ENCODE measurements at regions not wholly inside any gene's neighbourhood (a gene's known extent, or its start where the extent isn't known, plus 50 kb on each side); places are given as distances from the start of the nearest gene placed in this dataset.
"Not testable (repeated sequence)": the region's sequence is repeated elsewhere in the genome, so short reads cannot be mapped to it uniquely, and the experiment has no call there.

GRCh38 chr12:63508543-63508942, 159.8 kb downstream of the DPY19L2 start:
- DNase-seq: no peak

DNA sequence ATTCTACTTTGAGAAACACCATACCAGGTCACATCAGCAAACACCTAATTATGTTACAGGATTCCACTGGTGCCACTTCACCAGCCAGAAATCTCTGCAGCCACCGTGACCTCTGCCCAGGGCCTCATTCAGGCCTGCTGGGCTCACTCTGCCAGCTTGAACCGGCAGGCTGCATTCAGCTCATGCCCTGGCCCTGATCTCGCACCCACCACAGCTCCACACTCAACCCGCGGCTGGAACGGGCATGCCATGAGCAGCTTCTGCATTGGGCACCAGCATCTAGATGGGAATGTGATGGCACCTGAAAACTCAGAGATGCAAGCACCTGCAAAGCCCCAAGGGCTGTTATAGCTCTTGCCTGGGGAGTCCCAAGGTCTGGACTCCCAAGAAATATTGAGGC, 168.7 kb downstream of the DPY19L2 start:
- no peak for DNase-seq

DNA sequence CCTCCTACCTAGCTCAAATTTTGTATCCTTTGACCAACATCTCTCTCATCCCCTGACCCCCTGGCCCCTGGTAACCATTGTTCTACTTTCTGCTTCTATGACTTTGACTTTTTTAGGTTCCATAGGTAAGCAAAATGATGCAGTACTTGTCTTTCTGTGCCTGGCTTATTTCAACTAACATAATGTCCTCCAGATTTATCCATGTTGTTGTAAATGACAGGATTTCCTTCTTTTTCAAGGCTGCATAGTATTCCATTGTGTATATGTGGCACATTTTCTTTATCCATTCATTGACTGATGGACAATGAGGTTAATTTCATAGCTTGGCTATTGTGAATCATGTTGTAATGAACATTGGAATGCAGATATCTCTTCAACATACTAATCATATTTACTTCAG, 170.1 kb downstream of the DPY19L2 start:
- no peak for DNase-seq

GRCh38 chr12:63496654-63497053, 171.6 kb downstream of the DPY19L2 start:
- no peak for DNase-seq

DNA sequence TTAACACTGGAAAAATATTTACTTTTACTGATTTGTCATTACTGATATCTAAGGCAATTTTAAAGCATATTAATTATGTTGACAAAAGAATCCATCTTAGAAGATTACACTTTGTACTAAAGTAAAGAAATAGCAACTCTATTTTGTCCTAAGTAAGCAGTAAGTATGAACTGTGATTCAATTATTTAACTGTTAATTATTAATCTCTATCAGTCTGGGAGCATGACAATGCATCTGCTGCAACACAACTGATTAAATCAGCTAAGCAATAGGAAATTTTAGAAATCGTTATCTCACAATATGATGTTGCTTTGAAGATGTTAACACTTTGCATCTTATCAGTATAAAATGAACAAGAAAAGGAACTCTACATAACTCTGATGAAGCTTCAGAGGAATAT, 172.3 kb downstream of the DPY19L2 start:
- DNase-seq: no peak

GRCh38 chr12:63493357-63493756, 174.9 kb downstream of the DPY19L2 start:
- not testable (repeated sequence) for DNase-seq

GRCh38 chr12:63480186-63480585, 188.1 kb downstream of the DPY19L2 start:
- peak in 1 of 2 donors; percentile 2 for DNase-seq

GRCh38 chr12:63470161-63470560, 198.1 kb downstream of the DPY19L2 start:
- DNase-seq: no peak

DNA sequence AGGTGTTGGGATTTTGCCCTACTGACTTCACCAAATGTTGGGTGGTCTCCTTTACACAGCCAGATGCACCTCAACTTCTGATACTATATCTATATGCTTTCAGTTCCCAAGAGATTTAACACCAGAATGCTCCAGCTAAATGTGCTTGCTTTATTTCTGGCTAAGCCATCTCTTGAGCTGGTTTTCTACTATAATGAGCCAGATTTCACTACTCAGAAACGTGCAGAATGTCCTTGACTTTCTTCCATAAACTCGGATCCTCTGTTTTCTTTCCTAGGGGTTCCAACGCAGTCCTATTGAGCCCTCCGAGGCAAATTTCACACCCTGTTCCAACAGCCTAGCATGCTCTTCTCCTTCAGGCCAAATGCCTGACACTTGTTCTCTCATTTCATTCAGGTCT, 200.3 kb downstream of the DPY19L2 start:
- no peak for DNase-seq

DNA sequence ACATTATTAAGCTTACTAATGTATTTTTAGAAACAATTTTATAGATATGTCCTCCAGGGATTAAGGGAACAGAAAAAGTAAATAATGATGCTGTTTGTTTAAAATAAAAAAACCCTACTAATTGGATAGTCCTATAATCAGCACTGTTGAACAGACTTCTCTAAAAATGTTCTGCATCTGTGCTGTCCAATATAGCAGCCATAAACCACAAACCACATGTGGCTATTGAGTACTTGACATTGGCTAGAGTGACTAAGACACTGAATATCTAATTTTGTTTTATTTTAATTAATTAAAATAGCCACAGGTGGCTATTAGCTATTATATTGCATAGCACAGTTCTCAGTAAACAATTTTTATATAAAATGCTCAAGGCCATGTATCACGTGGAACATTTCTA, 210.4 kb downstream of the DPY19L2 start:
- DNase-seq: no peak

GRCh38 chr12:63457428-63457827, 210.9 kb downstream of the DPY19L2 start:
- no peak for DNase-seq

GRCh38 chr12:63450816-63451215, 217.5 kb downstream of the DPY19L2 start:
- peak in 1 of 2 donors; percentile 11 for DNase-seq

GRCh38 chr12:63450334-63450733, 218.0 kb downstream of the DPY19L2 start:
- no peak for DNase-seq

DNA sequence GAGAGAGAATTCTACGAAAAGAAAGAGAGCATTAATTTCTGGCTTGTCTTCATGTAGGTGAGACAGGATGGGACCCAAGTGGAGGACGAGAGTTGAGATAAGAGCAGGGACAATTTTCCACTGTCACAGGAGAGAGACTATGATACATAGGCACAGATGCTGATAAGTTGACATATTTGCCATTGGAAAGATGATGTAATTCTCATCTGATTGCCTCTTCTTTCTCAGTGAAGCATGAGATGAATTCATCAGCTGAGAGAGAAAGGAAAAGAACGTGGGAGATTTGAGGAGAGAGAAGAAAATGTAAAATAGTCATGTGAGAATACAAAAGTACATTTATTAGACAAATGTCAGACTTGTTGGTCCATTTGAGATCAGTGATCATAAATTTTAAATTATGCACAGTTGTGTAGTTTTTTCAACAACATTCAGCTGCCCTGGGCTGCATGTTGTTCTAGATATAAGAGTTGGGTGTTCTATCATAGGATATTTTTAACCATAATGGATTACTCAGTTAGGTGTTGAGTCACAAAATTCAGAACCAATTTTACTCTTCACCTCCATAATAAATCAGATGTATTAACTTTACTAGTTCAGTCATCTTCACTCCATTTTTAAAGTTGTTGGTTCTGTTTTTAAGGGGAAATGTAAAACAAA, 222.9 kb downstream of the DPY19L2 start:
- DNase-seq: no peak

DNA sequence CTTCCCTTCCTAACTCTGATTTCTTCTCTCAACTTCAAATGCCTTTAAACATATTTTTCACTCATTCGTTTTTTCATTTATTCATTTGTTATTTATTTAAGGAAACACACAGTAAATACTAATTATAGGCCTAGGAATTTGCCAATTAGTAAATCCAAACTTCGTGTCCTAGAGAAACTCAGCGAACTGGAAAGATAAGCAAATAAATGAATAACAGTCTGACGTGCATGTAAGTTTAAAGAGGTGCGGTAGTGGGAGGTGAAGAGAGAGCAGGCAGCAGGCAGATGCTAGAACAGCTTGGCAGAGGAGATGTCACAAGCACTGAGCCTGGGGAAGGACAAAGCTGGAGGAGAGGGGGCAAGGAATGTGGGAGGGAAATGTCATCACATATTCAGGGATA, 228.2 kb downstream of the DPY19L2 start:
- no peak for DNase-seq

DNA sequence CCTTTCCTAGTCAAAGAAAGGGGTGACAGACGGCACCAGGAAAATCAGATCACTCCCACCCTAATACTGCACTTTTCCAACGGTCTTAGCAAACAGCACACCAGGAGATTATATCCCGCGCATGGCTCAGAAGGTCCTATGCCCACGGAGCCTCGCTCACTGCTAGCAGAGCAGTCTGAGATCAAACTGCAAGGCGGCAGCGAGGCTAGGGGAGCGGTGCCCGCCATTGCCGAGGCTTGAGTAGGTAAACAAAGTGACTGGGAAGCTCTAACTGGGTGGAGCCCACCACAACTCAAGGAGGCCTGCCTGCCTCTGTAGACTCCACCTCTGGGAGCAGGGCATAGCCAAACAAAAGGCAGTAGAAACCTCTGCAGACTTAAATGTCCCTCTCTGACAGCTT, 233.9 kb downstream of the DPY19L2 start:
- not testable (repeated sequence) for DNase-seq

- not testable (repeated sequence) for DNase-seq
Measured at GRCh38 chr12:63427969-63428368, 240.3 kb downstream of the DPY19L2 start.

- not testable (repeated sequence) for DNase-seq
Measured at GRCh38 chr12:63427029-63427428, 241.3 kb downstream of the DPY19L2 start.

GRCh38 chr12:63424671-63425070, 243.6 kb downstream of the DPY19L2 start:
- DNase-seq: no peak

- DNase-seq: no peak
Measured at GRCh38 chr12:63423839-63424238, 244.5 kb downstream of the DPY19L2 start.

- DNase-seq: peak; percentile 29 to 69
Measured at GRCh38 chr12:63420206-63420644, 248.1 kb downstream of the DPY19L2 start.

- DNase-seq: no peak
Measured at GRCh38 chr12:63419154-63419553, 249.1 kb downstream of the DPY19L2 start.

- no peak for DNase-seq
Measured at GRCh38 chr12:63416788-63417187, 251.5 kb downstream of the DPY19L2 start.

GRCh38 chr12:63415357-63415756, 252.9 kb downstream of the DPY19L2 start:
- DNase-seq: no peak

DNA sequence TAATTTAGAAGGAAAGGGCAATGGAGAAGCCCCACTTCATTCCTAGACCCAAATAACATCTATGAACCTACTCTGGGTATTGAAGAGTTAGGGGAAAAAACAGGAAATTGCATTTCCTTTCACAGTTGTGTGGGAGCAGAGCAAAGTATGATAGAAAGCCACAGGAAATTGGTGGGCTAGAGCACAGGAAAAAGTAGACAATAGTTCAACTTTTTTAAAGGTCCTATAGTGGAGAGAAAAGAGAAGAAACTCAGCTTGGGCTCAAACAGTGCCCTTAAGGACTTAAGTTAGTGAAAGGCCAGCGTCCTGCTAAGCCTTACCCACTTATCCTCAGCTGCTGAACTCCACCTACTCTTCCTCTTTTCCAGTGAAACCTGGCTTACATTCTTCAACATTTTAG, 258.1 kb downstream of the DPY19L2 start:
- peak; percentile 24 to 36 for DNase-seq
